Heart left ventricle (tissue), 16 donors: ENCODE measurements at regions not wholly inside any gene's neighbourhood (a gene's known extent, or its start where the extent isn't known, plus 50 kb on each side); places are given as distances from the start of the nearest gene placed in this dataset.
"Not testable (repeated sequence)": the region's sequence is repeated elsewhere in the genome, so short reads cannot be mapped to it uniquely, and the experiment has no call there.

Experiments
- ATAC-seq, 4 donors: fragments of 200-7000 bp; cut with Tn5 transposase; one replicate each; pipeline ENCODE4 v1.9.1; 2020 to 2022; ENCODE audit warnings: moderate library complexity in 4 of 4, mild to moderate bottlenecking in 3 of 4, moderate number of reproducible peaks in 1 of 4
- DNase-seq, 5 donors: peaks; one replicate each; pipeline ENCODE4 v3.0.0-alpha.2; 2020
- H3K27ac ChIP-seq, 12 donors: fragments of 200-600 bp; sonication (generic) in 4 of 12; one replicate each; pipeline versions ENCODE4 v1.5.0 to v1.8.0; 2016 to 2022; ENCODE audit warnings: mild to moderate bottlenecking in 2 of 12
- H3K27me3 ChIP-seq, 9 donors: fragments of 200-600 bp; sonication (generic) in 2 of 9; one replicate each; pipeline versions ENCODE4 v1.5.1 to v1.8.0; 2016 to 2022; ENCODE audit warnings: mild to moderate bottlenecking in 3 of 9
- H3K36me3 ChIP-seq, 9 donors: fragments of 200-600 bp; sonication (generic) in 2 of 9; one replicate each; pipeline versions ENCODE4 v1.5.0 to v1.8.0; 2018 to 2022; ENCODE audit warnings: mild to moderate bottlenecking in 2 of 9
- H3K4me1 ChIP-seq, 12 donors: fragments of 200-600 bp; sonication (generic) in 4 of 12; one replicate each; pipeline versions ENCODE4 v1.5.0 to v1.8.0; 2016 to 2022; ENCODE audit warnings: mild to moderate bottlenecking in 3 of 12
- H3K4me3 ChIP-seq, 12 donors: fragments of 200-600 bp; sonication (generic) in 4 of 12; one replicate each; pipeline versions ENCODE4 v1.5.0 to v1.8.0; 2017 to 2022; ENCODE audit warnings: mild to moderate bottlenecking in 9 of 12, moderate library complexity in 4 of 12
- H3K9me3 ChIP-seq, 12 donors: fragments of 200-600 bp; sonication (generic) in 4 of 12; one replicate each; pipeline versions ENCODE4 v1.5.0 to v1.8.0; 2016 to 2022; ENCODE audit warnings: mild to moderate bottlenecking in 1 of 12
- POLR2A ChIP-seq, 2 donors: fragments of 450-650 bp; IDR thresholded peaks; one replicate each; pipeline ENCODE4 v1.6.1; 2017; ENCODE audit warnings: antibody characterized with exemption in 2 of 2, mild to moderate bottlenecking in 2 of 2, moderate library complexity in 2 of 2
- WGBS, 4 donors: extraction: QIAGEN DNeasy Blood & Tissue Kit in 2 of 4; methylation state at CpG; one replicate each; pipeline versions ENCODE4 v1.1.5 to v1.1.7; 2013 to 2018; 5-methylcytosine and 5-hydroxymethylcytosine counted together
- intact Hi-C, 10 donors: fragments of 100-400 bp; cut with DNase I; formaldehyde crosslinking; loops; one replicate each; pipeline versions ENCODE4 v1.11.1 to v1.14.2; 2022
- TF ChIP-seq, protein P1 (sequence below), 12 donors: fragments of 200-600 bp; sonication (generic) in 4 of 12; IDR thresholded peaks; one replicate each; pipeline versions ENCODE4 v1.5.0 to v1.8.0; 2018 to 2022; ENCODE audit warnings: antibody characterized with exemption in 12 of 12, mild to moderate bottlenecking in 5 of 12
- donor health status: ischemic (EF 13 %, LVEDD 7.1; RV severe dilation, severe dysfunction).
- donor health status: healthy with polysubstance abuse.
- donor health status: DM: no; HTN: yes; CAD: no.
- donor health status: DM: no; HTN: no; CAD: no.
- donor health status: ischemic (EF 25% LVEDD 6.9; RV normal size, moderate dysfunction).
- donor health status: ischemic (EF 25% LVEDD 5.7; RV mildly dilated, moderate dysfunction).
- donor health status: healthy.
- donor health status: DM: yes; HTN: yes; CAD: no.
- donor health status: ischemic (EF 35%, LVEDD 5.7; RV mildly dilated, moderate dysfunction).
- donor health status: nonischemic (EF 11% LVEDD 7.7; RV severe dilation, severe dysfunction).
- donor health status: DM: yes; HTN: yes; CAD: no.
- donor health status: PGD.
- donor health status: ischemic (EF 29% LVEDD 5.4; RV normal size, mild dysfunction).
- donor health status: nonischemic (EF 23%, LVEDD 6.1; RV moderate dilation, normal function).

DNA sequence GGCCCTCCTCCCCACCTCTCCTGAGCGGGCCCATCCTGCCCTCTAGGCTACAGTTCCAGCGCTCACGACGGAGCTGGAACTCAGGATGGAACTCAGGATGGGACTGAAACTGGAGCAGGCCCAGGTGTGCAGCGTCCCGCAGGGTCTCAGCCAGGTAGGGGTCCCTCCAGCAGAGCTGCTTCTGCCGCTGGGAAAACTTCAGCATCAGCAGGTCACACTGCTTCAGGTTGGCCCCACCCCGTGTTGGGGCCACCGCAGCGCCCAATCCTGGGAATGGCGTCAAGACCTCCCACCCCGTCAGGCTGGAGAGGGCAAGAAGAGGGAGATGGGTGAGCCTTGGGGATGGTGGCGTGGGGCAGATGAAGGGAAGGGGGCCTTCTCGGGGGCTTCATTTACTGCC, 62.6 kb upstream of the TMEM97 start:
- intact Hi-C loops, result loop anchor here in 3 of 10 donors (10.0 kb wide), 3 partner anchors 362 to 452 kb away; partner anchors contain the start of genes NOS2 (in 2 of the 3) and LYRM9 (in 1 of the 3)
- ATAC-seq (no peak), DNase-seq (no peak)
- Histone ChIP-seq H3K9me3 (peaks cover 0 to 3% (median 0%) of the 10 kb centered on the region in 12 donors), H3K36me3 (no peaks in the 10 kb centered on the region), H3K27ac (no peak overlapping the region), H3K27me3 (peaks cover 0 to 28% (median 12%) of the 10 kb centered on the region in 9 donors), H3K4me3 (no peak overlapping the region), H3K4me1 (peaks cover 0 to 9% (median 6%) of the 10 kb centered on the region in 12 donors)
- TF ChIP-seq, protein P1, sequence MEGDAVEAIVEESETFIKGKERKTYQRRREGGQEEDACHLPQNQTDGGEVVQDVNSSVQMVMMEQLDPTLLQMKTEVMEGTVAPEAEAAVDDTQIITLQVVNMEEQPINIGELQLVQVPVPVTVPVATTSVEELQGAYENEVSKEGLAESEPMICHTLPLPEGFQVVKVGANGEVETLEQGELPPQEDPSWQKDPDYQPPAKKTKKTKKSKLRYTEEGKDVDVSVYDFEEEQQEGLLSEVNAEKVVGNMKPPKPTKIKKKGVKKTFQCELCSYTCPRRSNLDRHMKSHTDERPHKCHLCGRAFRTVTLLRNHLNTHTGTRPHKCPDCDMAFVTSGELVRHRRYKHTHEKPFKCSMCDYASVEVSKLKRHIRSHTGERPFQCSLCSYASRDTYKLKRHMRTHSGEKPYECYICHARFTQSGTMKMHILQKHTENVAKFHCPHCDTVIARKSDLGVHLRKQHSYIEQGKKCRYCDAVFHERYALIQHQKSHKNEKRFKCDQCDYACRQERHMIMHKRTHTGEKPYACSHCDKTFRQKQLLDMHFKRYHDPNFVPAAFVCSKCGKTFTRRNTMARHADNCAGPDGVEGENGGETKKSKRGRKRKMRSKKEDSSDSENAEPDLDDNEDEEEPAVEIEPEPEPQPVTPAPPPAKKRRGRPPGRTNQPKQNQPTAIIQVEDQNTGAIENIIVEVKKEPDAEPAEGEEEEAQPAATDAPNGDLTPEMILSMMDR (IDR thresholded peaks at IDR 0.05), result no peak
- TF ChIP-seq POLR2A (IDR thresholded peaks at IDR 0.05), result no peak
- WGBS, 4 donors, result 80 to 90% (median 85%) methylated on average over 12 to 14 of the region's 14 CpGs

DNA sequence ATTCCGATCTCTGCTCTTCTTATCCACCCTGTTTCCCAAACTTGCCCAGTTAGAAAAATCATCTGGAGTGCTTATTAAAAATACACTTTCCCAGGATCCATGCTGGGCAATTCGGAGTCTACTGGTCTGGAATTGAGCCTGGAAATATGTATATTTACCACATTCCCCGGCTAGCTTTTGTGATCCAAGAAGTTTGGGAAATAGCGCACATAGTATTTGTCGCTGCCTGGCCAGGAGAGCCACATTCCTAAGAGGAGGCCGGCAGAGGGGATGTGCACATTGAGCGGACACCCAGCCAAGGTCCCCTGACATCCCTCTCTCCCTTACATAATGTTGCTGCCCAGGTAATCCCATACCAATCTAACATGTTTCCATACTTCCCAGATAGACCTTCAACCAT, 62.1 kb upstream of the TMEM97 start:
- Histone ChIP-seq H3K4me1 (peaks cover 0 to 4% (median 1%) of the 10 kb centered on the region in 12 donors), H3K27ac (no peak overlapping the region), H3K4me3 (no peak overlapping the region), H3K27me3 (peaks cover 0 to 28% (median 11%) of the 10 kb centered on the region in 9 donors), H3K36me3 (no peaks in the 10 kb centered on the region), H3K9me3 (peaks cover 0 to 8% (median 3%) of the 10 kb centered on the region in 12 donors)
- intact Hi-C loops, result loop anchor here in 3 of 10 donors (10.0 kb wide), 3 partner anchors 362 to 452 kb away; partner anchors contain the start of genes NOS2 (in 2 of the 3) and LYRM9 (in 1 of the 3)
- DNase-seq, result no peak
- ATAC-seq, result no peak
- 87 to 93% (median 90%) methylated on average over 7 of the region's 7 CpGs for WGBS, 4 donors
- no peak for TF ChIP-seq POLR2A (IDR thresholded peaks at IDR 0.05)
- TF ChIP-seq, protein P1 (IDR thresholded peaks at IDR 0.05), result no peak

DNA sequence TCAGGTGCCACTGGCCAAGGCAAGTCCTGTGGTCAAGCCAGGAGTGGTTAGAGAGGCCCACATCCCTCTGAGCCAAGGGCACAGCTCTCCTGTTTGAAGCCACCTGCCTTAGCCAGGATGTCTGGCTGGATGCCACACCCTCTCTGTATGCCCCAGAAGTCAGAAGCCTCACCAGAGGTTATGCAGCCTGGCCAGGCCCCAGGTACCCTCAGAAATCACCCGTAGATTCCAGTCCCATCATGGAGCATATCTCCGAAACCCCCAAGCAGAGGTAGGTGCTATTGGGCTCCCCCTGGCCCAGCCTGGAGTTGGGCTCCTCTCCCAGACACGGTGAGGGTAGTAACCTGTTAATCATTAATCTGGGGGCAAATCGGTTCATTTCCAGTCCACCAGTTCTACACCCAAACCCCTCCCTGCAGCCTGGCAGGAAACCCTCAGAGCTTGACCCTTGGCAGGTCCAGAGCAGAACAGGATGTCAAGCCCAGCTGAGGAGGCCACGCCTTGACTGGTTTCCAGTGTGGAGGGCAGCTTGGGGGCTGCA, 60.6 kb upstream of the TMEM97 start:
- Histone ChIP-seq H3K4me1 (no peaks in the 10 kb centered on the region), H3K27me3 (peaks cover 0 to 14% (median 1%) of the 10 kb centered on the region in 9 donors), H3K4me3 (no peak overlapping the region), H3K27ac (no peak overlapping the region), H3K36me3 (no peaks in the 10 kb centered on the region), H3K9me3 (peaks cover 0 to 23% (median 14%) of the 10 kb centered on the region in 12 donors)
- intact Hi-C loops, result loop anchor here in 3 of 10 donors (10.0 kb wide), 3 partner anchors 364 to 454 kb away; partner anchors contain the start of genes NOS2 (in 2 of the 3) and LYRM9 (in 1 of the 3)
- peak in 3 of 4 donors; percentile 34 to 69 (median 39) for ATAC-seq
- whole genome bisulfite sequencing, 4 donors, result 62 to 74% (median 68%) methylated on average over 5 of the region's 5 CpGs
- TF ChIP-seq POLR2A (IDR thresholded peaks at IDR 0.05), result no peak
- TF ChIP-seq, protein P1 (IDR thresholded peaks at IDR 0.05), result no peak
- peak in 1 of 5 donors; percentile 28 for DNase-seq

DNA sequence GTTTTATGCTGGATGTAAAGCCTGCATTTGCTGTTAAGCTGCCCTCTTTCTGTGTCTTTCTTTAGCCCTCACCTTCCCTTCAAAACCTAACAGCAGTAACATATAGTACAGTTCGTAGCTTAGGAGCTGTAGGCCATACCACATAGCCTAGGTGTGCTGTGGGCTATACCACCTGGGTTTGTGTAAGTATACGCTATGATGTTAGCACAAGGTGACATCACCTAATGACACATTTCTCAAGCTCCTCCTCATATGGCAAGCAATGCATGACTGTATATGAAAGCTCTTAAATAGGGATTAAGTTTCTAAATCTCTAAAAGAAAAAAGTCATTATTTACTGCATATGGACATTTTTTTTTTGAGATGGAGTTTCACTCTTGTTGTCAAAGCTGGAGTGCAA, 57.8 kb upstream of the TMEM97 start:
- no peaks in the 10 kb centered on the region for H3K27me3 ChIP-seq
- ATAC-seq, result no peak
- no peak for DNase-seq
- H3K4me3 ChIP-seq, result no peak overlapping the region
- no peak overlapping the region for H3K27ac ChIP-seq
- TF ChIP-seq, protein P1 (IDR thresholded peaks at IDR 0.05), result no peak
- TF ChIP-seq POLR2A (IDR thresholded peaks at IDR 0.05), result no peak
- H3K36me3 ChIP-seq, result no peaks in the 10 kb centered on the region
- WGBS, 4 donors, result 47 to 88% (median 77%) methylated on average over 2 of the region's 2 CpGs
- H3K4me1 ChIP-seq, result no peaks in the 10 kb centered on the region
- intact Hi-C loops, result no loop called here
- peaks cover 0 to 27% (median 14%) of the 10 kb centered on the region in 12 donors for H3K9me3 ChIP-seq

DNA sequence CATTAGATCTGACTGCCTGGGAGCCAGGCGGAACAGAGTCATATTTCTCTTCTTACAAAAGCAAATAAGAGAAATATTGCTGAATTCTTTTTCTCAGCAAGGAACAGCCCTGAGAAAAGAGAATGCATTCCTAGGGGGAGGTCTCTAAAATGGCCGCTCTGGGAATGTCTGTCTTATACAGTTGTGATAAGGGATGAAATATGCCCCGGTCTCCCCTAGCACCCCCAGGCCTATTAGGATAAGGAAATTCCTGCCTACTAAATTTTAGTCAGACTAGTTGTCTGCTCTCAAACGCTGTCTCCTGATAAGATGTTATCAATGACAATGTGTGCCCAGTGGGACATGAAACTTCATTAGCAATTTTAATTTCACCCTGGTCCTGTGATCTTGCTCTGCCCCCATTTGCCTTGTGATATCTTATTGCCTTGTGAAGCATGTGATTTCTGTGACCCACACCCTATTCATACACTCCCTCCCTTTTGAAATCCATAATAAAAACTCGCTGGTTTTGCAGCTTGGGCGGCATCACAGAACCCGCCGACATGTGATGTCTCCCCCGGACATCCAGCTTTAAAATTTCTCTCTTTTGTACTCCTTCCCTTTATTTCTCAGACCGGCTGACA, 56.8 kb upstream of the TMEM97 start:
- H3K4me3 ChIP-seq, ATAC-seq, H3K4me1 ChIP-seq, intact Hi-C loops, DNase-seq, H3K27ac ChIP-seq, H3K27me3 ChIP-seq, H3K36me3 ChIP-seq: not testable (repeated sequence)
- H3K9me3 ChIP-seq, result peaks cover 0 to 27% (median 14%) of the 10 kb centered on the region in 12 donors
- 88 to 93% (median 90%) methylated on average over 10 of the region's 10 CpGs for WGBS, 4 donors

DNA sequence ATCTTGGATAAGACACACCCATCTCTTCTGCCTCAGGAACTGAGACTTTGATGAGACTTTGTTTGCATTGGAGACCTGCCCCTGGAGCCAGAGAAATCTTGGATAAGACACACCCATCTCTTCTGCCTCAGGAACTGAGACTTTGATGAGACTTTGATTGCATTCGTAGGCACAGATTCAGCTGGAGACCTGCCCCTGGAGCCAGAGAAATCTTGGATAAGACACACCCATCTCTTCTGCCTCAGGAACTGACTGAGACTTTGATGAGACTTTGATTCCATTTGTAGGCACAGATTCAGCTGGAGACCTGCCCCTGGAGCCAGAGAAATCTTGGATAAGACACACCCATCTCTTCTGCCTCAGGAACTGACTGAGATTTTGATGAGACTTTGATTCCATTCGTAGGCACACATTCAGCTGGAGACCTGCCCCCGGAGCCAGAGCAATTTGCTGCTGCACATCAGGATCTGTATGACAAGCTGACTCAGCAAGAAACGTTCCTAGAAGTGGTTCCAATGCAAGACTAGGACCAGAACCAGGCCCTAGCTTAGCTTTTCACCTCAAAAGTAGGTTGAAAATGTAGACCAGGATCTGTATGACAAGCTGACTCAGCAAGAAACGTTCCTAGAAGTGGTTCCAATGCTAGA, 54.0 kb upstream of the TMEM97 start:
- DNase-seq, H3K27me3 ChIP-seq, H3K4me3 ChIP-seq, H3K4me1 ChIP-seq, intact Hi-C loops, H3K36me3 ChIP-seq: not testable (repeated sequence)
- Histone ChIP-seq H3K9me3 (peaks cover 0 to 27% (median 14%) of the 10 kb centered on the region in 12 donors), H3K27ac (peak overlapping the region in 1 of 12 donors; percentile 13)
- WGBS, 4 donors, result 42 to 61% (median 51%) methylated on average over 4 to 5 of the region's 5 CpGs
- ATAC-seq, result peak in 1 of 4 donors; percentile 41
